SK-N-SH (cell line): ENCODE measurements at regions not wholly inside any gene's neighbourhood (a gene's known extent, or its start where the extent isn't known, plus 50 kb on each side); places are given as distances from the start of the nearest gene placed in this dataset.

ENCODE experiments used
- CTCF ChIA-PET: fragments of 300-600, 350-600 bp; formaldehyde crosslinking; extraction: SDS; loops from one replicate; lab custom pipeline; 2021; lab: Yijun Ruan, JAX
- POLR2A ChIA-PET: fragments of 350-600 bp; sonication (Branson Sonifier 250); formaldehyde crosslinking; extraction: SDS; loops from one replicate; lab custom pipeline; 2020; ENCODE audit warnings: antibody characterized with exemption, inconsistent platforms; lab: Yijun Ruan, JAX
- DNase-seq: peaks from one replicate; pipeline ENCODE4 v3.0.0; 2012
- H2AFZ ChIP-seq: fragments of 200-600 bp; sonication (generic); 2 replicates; pipeline ENCODE4 v1.8.1; 2016; ENCODE audit warnings: antibody characterized with exemption, mild to moderate bottlenecking, low read depth
- H3F3A ChIP-seq: fragments of 200-600 bp; sonication (generic); replicated peaks from 2 replicates; pipeline ENCODE3; 2016; ENCODE audit warnings: antibody characterized with exemption, mild to moderate bottlenecking; ENCODE audit not compliant: insufficient read depth
- H3K27ac ChIP-seq, 2 experiments: fragments of 200-500 bp in 1 of 2; fragments of 200-600 bp in 1 of 2; sonication (Bioruptor generic) in 1 of 2; sonication (generic), shearing (Covaris generic) in 1 of 2; 2 replicates each; pipeline versions ENCODE4 v1.5.1 to v1.6.1; 2014 to 2016; ENCODE audit warnings: low read depth in 2 of 2, inconsistent platforms in 1 of 2, low read length in 1 of 2, mild to moderate bottlenecking in 1 of 2, mixed read lengths in 1 of 2
- H3K27me3 ChIP-seq: fragments of 200-600 bp; sonication (generic), shearing (Covaris generic); 2 replicates; pipeline ENCODE4 v1.6.1; 2016; ENCODE audit warnings: mixed run types; ENCODE audit not compliant: insufficient read depth
- H3K36me3 ChIP-seq, 2 experiments: fragments of 200-500 bp in 1 of 2; fragments of 200-600 bp in 1 of 2; sonication (Bioruptor generic) in 1 of 2; sonication (generic) in 1 of 2; replicated peaks in 1 of 2; 2 replicates each; pipeline versions ENCODE3 to v1.5.1; 2014 to 2016; ENCODE audit warnings: low read length in 1 of 2, mild to moderate bottlenecking in 1 of 2; ENCODE audit not compliant: insufficient read depth in 2 of 2, control insufficient read depth in 1 of 2
- H3K4me1 ChIP-seq, 2 experiments: fragments of 200-500 bp in 1 of 2; fragments of 200-600 bp in 1 of 2; sonication (Bioruptor generic) in 1 of 2; sonication (generic), shearing (Covaris generic) in 1 of 2; 2 replicates each; pipeline versions ENCODE4 v1.5.1 to v1.6.1; 2014 to 2016; ENCODE audit warnings: low read depth in 1 of 2, low read length in 1 of 2, mixed run types in 1 of 2; ENCODE audit not compliant: insufficient read depth in 2 of 2, control insufficient read depth in 1 of 2
- H3K4me2 ChIP-seq: fragments of 200-600 bp; sonication (generic), shearing (Covaris generic); 2 replicates; pipeline ENCODE4 v1.6.1; 2017; ENCODE audit warnings: mixed run types
- H3K4me3 ChIP-seq, 2 experiments: fragments of 200-500 bp in 1 of 2; fragments of 200-600 bp in 1 of 2; sonication (Bioruptor generic) in 1 of 2; sonication (generic), shearing (Covaris generic) in 1 of 2; 2 replicates each; pipeline versions ENCODE4 v1.5.1 to v1.8.1; 2014 to 2016; ENCODE audit warnings: low read depth in 2 of 2, inconsistent platforms in 1 of 2, low read length in 1 of 2, mild to moderate bottlenecking in 1 of 2, mixed read lengths in 1 of 2, moderate library complexity in 1 of 2
- H3K79me2 ChIP-seq: fragments of 200-600 bp; sonication (generic); 2 replicates; pipeline ENCODE4 v1.8.1; 2017; ENCODE audit warnings: mild to moderate bottlenecking; ENCODE audit not compliant: insufficient read depth
- H3K9ac ChIP-seq: fragments of 200-600 bp; sonication (generic); 2 replicates; pipeline ENCODE4 v1.6.1; 2017; ENCODE audit warnings: mixed run types
- H3K9me2 ChIP-seq: fragments of 200-600 bp; sonication (generic); 2 replicates; pipeline ENCODE4 v1.6.1; 2017; ENCODE audit warnings: mixed run types
- H3K9me3 ChIP-seq: fragments of 200-600 bp; sonication (generic); 2 replicates; pipeline ENCODE4 v1.6.1; 2017; ENCODE audit warnings: mixed run types, mild to moderate bottlenecking, moderate library complexity
- H4K20me1 ChIP-seq: fragments of 200-600 bp; sonication (generic); 2 replicates; pipeline ENCODE4 v1.6.1; 2017; ENCODE audit warnings: mild to moderate bottlenecking, mixed run types; ENCODE audit not compliant: insufficient read depth
- CHD2 ChIP-seq: fragments of 150-350 bp; IDR thresholded peaks from 2 replicates; pipeline ENCODE4 v1.6.1; 2018; ENCODE audit warnings: low read length; ENCODE audit not compliant: partially characterized antibody
- ELF1 ChIP-seq: IDR thresholded peaks from 2 replicates; pipeline ENCODE4 v1.4.0; 2012
- FOXM1 ChIP-seq: IDR thresholded peaks from 2 replicates; pipeline ENCODE4 v1.4.0; 2012; ENCODE audit warnings: low read depth, mild to moderate bottlenecking
- IRF3 ChIP-seq: fragments of 150-350 bp; IDR thresholded peaks from 2 replicates; pipeline ENCODE4 v1.6.1; 2016; ENCODE audit warnings: mild to moderate bottlenecking, low read depth, low read length
- NFIC ChIP-seq: IDR thresholded peaks from 2 replicates; pipeline ENCODE4 v1.4.0; 2012; ENCODE audit warnings: borderline replicate concordance
- PBX3 ChIP-seq: IDR thresholded peaks from 2 replicates; pipeline ENCODE4; 2012
- TAF1 ChIP-seq: IDR thresholded peaks from 2 replicates; pipeline ENCODE4 v1.6.1; 2012; ENCODE audit warnings: low read depth, mild to moderate bottlenecking, low read length, moderate library complexity, borderline replicate concordance
- TCF12 ChIP-seq: IDR thresholded peaks from 2 replicates; pipeline ENCODE4 v1.4.0; 2012
- WGBS: methylation state at CpG from one replicate; pipeline ENCODE4 v1.1.6; 2017; ENCODE audit warnings: low lambda C conversion rate; 5-methylcytosine and 5-hydroxymethylcytosine counted together
- TF ChIP-seq, protein P1 (sequence below): IDR thresholded peaks from 2 replicates; pipeline ENCODE4 v1.6.1; 2012; ENCODE audit warnings: mild to moderate bottlenecking, low read depth, low read length, moderate library complexity
- TF ChIP-seq, protein P2 (sequence below): IDR thresholded peaks from 2 replicates; pipeline ENCODE4 v1.4.0; 2012; ENCODE audit warnings: low read depth, borderline replicate concordance

GRCh38 chr1:239943761-239944160 lies 147.9 kb upstream of the FMN2 start:
- no peak for DNase-seq
- no peaks in the 10 kb centered on the region for H3K27me3 ChIP-seq
- no peak overlapping the region for H3K9ac ChIP-seq
- H4K20me1 ChIP-seq = no peaks in the 10 kb centered on the region
- H3K79me2 ChIP-seq = no peaks in the 10 kb centered on the region
- TF ChIP-seq, protein P1, sequence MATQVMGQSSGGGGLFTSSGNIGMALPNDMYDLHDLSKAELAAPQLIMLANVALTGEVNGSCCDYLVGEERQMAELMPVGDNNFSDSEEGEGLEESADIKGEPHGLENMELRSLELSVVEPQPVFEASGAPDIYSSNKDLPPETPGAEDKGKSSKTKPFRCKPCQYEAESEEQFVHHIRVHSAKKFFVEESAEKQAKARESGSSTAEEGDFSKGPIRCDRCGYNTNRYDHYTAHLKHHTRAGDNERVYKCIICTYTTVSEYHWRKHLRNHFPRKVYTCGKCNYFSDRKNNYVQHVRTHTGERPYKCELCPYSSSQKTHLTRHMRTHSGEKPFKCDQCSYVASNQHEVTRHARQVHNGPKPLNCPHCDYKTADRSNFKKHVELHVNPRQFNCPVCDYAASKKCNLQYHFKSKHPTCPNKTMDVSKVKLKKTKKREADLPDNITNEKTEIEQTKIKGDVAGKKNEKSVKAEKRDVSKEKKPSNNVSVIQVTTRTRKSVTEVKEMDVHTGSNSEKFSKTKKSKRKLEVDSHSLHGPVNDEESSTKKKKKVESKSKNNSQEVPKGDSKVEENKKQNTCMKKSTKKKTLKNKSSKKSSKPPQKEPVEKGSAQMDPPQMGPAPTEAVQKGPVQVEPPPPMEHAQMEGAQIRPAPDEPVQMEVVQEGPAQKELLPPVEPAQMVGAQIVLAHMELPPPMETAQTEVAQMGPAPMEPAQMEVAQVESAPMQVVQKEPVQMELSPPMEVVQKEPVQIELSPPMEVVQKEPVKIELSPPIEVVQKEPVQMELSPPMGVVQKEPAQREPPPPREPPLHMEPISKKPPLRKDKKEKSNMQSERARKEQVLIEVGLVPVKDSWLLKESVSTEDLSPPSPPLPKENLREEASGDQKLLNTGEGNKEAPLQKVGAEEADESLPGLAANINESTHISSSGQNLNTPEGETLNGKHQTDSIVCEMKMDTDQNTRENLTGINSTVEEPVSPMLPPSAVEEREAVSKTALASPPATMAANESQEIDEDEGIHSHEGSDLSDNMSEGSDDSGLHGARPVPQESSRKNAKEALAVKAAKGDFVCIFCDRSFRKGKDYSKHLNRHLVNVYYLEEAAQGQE = no peak
- TF ChIP-seq NFIC (no peak), TAF1 (no peak)
- H3K4me3 ChIP-seq = no peak overlapping the region
- no peaks in the 10 kb centered on the region for H3F3A ChIP-seq
- CTCF ChIA-PET = interaction anchor here (1.7 kb wide), 1 partner anchor 32 kb away, joined by 6 read pairs; no protein-coding TSS in a partner anchor
- WGBS = 46% methylated on average over 4 of the region's 4 CpGs
- H3K36me3 ChIP-seq = no peaks in the 10 kb centered on the region
- H3K9me3 ChIP-seq = no peaks in the 10 kb centered on the region
- no peak overlapping the region for H3K27ac ChIP-seq
- POLR2A ChIA-PET = no interaction called here
- H2AFZ ChIP-seq = no peak overlapping the region
- H3K9me2 ChIP-seq = no peaks in the 10 kb centered on the region
- H3K4me2 ChIP-seq = no peak overlapping the region
- peaks cover 0 to 6% of the 10 kb centered on the region in 2 experiments; a peak in 2 of 4 replicates for H3K4me1 ChIP-seq

DNA sequence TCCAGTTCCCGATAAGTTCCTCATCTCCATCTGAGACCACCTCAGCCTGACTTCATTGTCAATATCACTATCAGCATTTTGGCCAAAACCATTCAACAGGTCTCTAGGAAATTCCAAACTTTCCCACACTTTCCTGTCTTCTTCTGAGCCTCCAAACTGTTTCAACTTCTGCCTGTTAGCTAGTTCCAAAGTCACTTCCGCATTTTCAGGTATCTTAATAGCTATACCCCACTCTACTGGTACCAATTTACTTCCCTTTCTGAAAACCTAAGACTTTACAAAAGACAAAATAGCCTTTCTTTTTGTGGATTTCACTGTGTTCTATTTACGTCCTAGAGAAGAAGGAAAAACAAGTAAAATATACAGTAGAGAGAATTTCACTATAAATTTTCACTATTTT lies 147.0 kb upstream of the FMN2 start:
- ChIA-PET CTCF (interaction anchor here (1.7 kb wide), 1 partner anchor 32 kb away, joined by 6 read pairs; no protein-coding TSS in a partner anchor), POLR2A (no interaction called here)
- peaks cover 0 to under 1% of the 10 kb centered on the region in 2 experiments; a peak in 2 of 4 replicates for H3K4me1 ChIP-seq
- WGBS = 53% methylated on average over 3 of the region's 3 CpGs
- no peaks in the 10 kb centered on the region for H3K9me2 ChIP-seq
- TF ChIP-seq, protein P2, sequence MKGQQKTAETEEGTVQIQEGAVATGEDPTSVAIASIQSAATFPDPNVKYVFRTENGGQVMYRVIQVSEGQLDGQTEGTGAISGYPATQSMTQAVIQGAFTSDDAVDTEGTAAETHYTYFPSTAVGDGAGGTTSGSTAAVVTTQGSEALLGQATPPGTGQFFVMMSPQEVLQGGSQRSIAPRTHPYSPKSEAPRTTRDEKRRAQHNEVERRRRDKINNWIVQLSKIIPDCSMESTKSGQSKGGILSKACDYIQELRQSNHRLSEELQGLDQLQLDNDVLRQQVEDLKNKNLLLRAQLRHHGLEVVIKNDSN = no peak
- TF ChIP-seq TCF12 (no peak), ELF1 (no peak), FOXM1 (no peak), CHD2 (no peak), IRF3 (no peak), NFIC (no peak), PBX3 (no peak), TAF1 (no peak)
- H3F3A ChIP-seq = no peaks in the 10 kb centered on the region
- no peak overlapping the region for H2AFZ ChIP-seq
- H3K27me3 ChIP-seq = no peaks in the 10 kb centered on the region
- H3K9me3 ChIP-seq = no peaks in the 10 kb centered on the region
- H3K4me2 ChIP-seq = no peak overlapping the region
- no peak overlapping the region for H3K4me3 ChIP-seq
- no peaks in the 10 kb centered on the region for H3K36me3 ChIP-seq
- no peaks in the 10 kb centered on the region for H3K79me2 ChIP-seq
- H4K20me1 ChIP-seq = no peaks in the 10 kb centered on the region
- no peak overlapping the region for H3K9ac ChIP-seq
- no peak overlapping the region for H3K27ac ChIP-seq
- DNase-seq = no peak
